Upper lobe of right lung (tissue), 1 donor: ENCODE measurements at regions not wholly inside any gene's neighbourhood (a gene's known extent, or its start where the extent isn't known, plus 50 kb on each side); places are given as distances from the start of the nearest gene placed in this dataset.

ENCODE experiments used
- ATAC-seq: fragments of 200-7000 bp; cut with Tn5 transposase; one replicate; pipeline ENCODE4 v1.9.1; 2020; ENCODE audit warnings: mild to moderate bottlenecking, moderate library complexity
- DNase-seq: peaks from one replicate; pipeline ENCODE4 v3.0.0-alpha.2; 2020
- H3K27ac ChIP-seq: fragments of 200-600 bp; one replicate; pipeline ENCODE4 v1.8.0; 2022
- H3K27me3 ChIP-seq: fragments of 200-600 bp; one replicate; pipeline ENCODE4 v1.8.0; 2022; ENCODE audit warnings: mild to moderate bottlenecking
- H3K36me3 ChIP-seq: fragments of 200-600 bp; one replicate; pipeline ENCODE4 v1.8.0; 2022
- H3K4me1 ChIP-seq: fragments of 200-600 bp; one replicate; pipeline ENCODE4 v1.8.0; 2022
- H3K4me3 ChIP-seq: fragments of 200-600 bp; one replicate; pipeline ENCODE4 v1.8.0; 2022; ENCODE audit warnings: mild to moderate bottlenecking
- H3K9me3 ChIP-seq: fragments of 200-600 bp; one replicate; pipeline ENCODE4 v1.8.0; 2022
- intact Hi-C: fragments of 100-400 bp; cut with DNase I; formaldehyde crosslinking; loops from one replicate; pipeline ENCODE4 v1.11.0; 2022
- TF ChIP-seq, protein P1 (sequence below): fragments of 200-600 bp; IDR thresholded peaks from one replicate; pipeline ENCODE4 v1.8.0; 2022; ENCODE audit warnings: antibody characterized with exemption
- donor health status: DM: no; HTN: yes; CAD: no; lungs with severe emphysema.

DNA sequence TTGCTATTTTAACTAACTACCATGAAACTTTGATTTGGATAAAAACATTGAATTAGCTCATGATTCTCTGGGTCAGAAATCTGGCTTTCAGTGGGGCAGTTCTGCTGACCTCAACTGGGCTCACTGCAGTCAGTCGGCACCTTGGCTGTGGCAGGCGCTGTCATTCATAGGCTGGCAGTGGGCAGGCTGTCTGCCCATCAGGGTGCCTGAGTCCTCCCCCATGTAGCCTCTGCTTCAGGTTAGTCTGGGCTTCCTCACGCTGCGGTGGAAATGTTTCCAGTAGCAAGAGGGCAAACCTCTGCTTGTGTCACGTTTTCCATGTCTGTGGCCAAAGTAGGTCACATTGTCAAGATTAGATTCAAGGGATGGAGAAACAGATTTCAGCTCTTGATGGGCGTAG is 251.0 kb upstream of the TCF21 start:
- TF ChIP-seq, protein P1, sequence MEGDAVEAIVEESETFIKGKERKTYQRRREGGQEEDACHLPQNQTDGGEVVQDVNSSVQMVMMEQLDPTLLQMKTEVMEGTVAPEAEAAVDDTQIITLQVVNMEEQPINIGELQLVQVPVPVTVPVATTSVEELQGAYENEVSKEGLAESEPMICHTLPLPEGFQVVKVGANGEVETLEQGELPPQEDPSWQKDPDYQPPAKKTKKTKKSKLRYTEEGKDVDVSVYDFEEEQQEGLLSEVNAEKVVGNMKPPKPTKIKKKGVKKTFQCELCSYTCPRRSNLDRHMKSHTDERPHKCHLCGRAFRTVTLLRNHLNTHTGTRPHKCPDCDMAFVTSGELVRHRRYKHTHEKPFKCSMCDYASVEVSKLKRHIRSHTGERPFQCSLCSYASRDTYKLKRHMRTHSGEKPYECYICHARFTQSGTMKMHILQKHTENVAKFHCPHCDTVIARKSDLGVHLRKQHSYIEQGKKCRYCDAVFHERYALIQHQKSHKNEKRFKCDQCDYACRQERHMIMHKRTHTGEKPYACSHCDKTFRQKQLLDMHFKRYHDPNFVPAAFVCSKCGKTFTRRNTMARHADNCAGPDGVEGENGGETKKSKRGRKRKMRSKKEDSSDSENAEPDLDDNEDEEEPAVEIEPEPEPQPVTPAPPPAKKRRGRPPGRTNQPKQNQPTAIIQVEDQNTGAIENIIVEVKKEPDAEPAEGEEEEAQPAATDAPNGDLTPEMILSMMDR, result no peak

GRCh38 chr6:133641104-133641503 is 247.8 kb upstream of the TCF21 start:
- TF ChIP-seq, protein P1, result no peak
- Histone ChIP-seq H3K9me3 (no peaks in the 10 kb centered on the region), H3K27ac (no peak overlapping the region), H3K4me1 (no peaks in the 10 kb centered on the region), H3K4me3 (no peak overlapping the region), H3K27me3 (no peaks in the 10 kb centered on the region), H3K36me3 (no peaks in the 10 kb centered on the region)
- intact Hi-C loops, result no loop called here
- DNase-seq (no peak), ATAC-seq (no peak)

More for the DNA sequence above, 251.0 kb upstream of the TCF21 start:
- DNase-seq (no peak), ATAC-seq (no peak)
- Histone ChIP-seq H3K27me3 (no peaks in the 10 kb centered on the region), H3K4me3 (no peak overlapping the region), H3K27ac (peak overlapping the region; percentile 34), H3K9me3 (no peaks in the 10 kb centered on the region), H3K36me3 (no peaks in the 10 kb centered on the region), H3K4me1 (no peaks in the 10 kb centered on the region)
- intact Hi-C loops, result no loop called here

DNA sequence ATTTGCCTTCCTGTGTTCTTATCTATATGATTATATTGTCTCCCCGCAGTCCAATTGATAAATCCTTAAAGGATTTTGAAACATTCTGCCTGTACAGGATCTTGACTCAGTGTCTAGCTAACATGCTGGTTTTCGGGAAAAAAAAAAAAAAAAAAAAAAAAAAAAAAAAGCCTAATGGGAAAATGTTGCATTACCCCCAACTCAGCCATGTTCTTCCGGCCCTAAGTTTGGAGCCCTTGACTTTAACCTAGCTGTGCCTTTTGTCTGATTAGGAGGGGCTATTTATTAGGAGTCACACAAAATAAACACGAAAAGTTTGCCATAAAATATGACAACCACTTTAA is 244.4 kb upstream of the TCF21 start:
- TF ChIP-seq, protein P1, result no peak
- Histone ChIP-seq H3K9me3 (no peaks in the 10 kb centered on the region), H3K4me3 (no peak overlapping the region), H3K27ac (no peak overlapping the region), H3K4me1 (no peaks in the 10 kb centered on the region), H3K27me3 (no peaks in the 10 kb centered on the region), H3K36me3 (no peaks in the 10 kb centered on the region)
- intact Hi-C loops, result no loop called here
- ATAC-seq (no peak), DNase-seq (no peak)

GRCh38 chr6:133644892-133645619 is 243.9 kb upstream of the TCF21 start:
- intact Hi-C loops, result no loop called here
- Histone ChIP-seq H3K36me3 (no peaks in the 10 kb centered on the region), H3K4me3 (no peak overlapping the region), H3K27ac (no peak overlapping the region), H3K27me3 (no peaks in the 10 kb centered on the region), H3K9me3 (no peaks in the 10 kb centered on the region), H3K4me1 (no peaks in the 10 kb centered on the region)
- TF ChIP-seq, protein P1, result no peak
- ATAC-seq (no peak), DNase-seq (no peak)

- intact Hi-C loops, result no loop called here
- ATAC-seq (no peak), DNase-seq (no peak)
- Histone ChIP-seq H3K4me3 (no peak overlapping the region), H3K36me3 (no peaks in the 10 kb centered on the region), H3K4me1 (no peaks in the 10 kb centered on the region), H3K9me3 (no peaks in the 10 kb centered on the region), H3K27ac (no peak overlapping the region), H3K27me3 (no peaks in the 10 kb centered on the region)
- TF ChIP-seq, protein P1, result no peak
These were observed 242.8 kb upstream of the TCF21 start for GRCh38 chr6:133645966-133646740.
